ENCODE measurements at regions not wholly inside any gene's neighbourhood (a gene's known extent, or its start where the extent isn't known, plus 50 kb on each side); places are given as distances from the start of the nearest gene placed in this dataset.

- TF ChIP-seq ELK1 (IDR thresholded peaks at IDR 0.05; ENCODE audit: low read depth, low read length) (no peak), NR3C1 (IDR thresholded peaks at IDR 0.05) (no peak), RAD21 (conservative IDR thresholded peaks at IDR 0.05 in 1 of 2, IDR thresholded peaks at IDR 0.05 in 1 of 2) (no peak; a peak in 1 of 5 replicates), ZSCAN20 (CRISPR knock-in tag; IDR thresholded peaks at IDR 0.05) (no peak), TFCP2L1 (CRISPR knock-in tag; IDR thresholded peaks at IDR 0.05) (no peak)
Observed at GRCh38 chr14:25237845-25238244, 187.9 kb upstream of the STXBP6 start (continued).

- Histone ChIP-seq H3K9me3 (no peaks in the 10 kb centered on the region), H3K4me1 (no peaks in the 10 kb centered on the region), H3K27ac (no peak overlapping the region), H3K4me2 (no peak overlapping the region), H3K4me3 (no peak overlapping the region)
- TF ChIP-seq MAFK (IDR thresholded peaks at IDR 0.05; ENCODE audit: partially characterized antibody) (no peak), RFX5 (IDR thresholded peaks at IDR 0.05) (no peak), RCOR1 (IDR thresholded peaks at IDR 0.05; ENCODE audit: low read depth, low read length) (no peak), CBX8 (IDR thresholded peaks at IDR 0.05) (no peak), BHLHE40 (IDR thresholded peaks at IDR 0.05; ENCODE audit: low read depth, low read length) (no peak), HES2 (IDR thresholded peaks at IDR 0.05) (no peak), KDM5A (IDR thresholded peaks at IDR 0.05) (no peak)
- no peak for DNase-seq (ENCODE audit: low read depth in 1 of 2, low spot score in 1 of 2)
- no peak for ATAC-seq
- FAIRE-seq, result no peak
- ChIA-PET POLR2A (no interaction called here), CTCF (no interaction called here)
- WGBS (ENCODE audit: missing lambda C conversion rate), result under 1% methylated on average over 3 of the region's 3 CpGs
Observed at GRCh38 chr14:25233613-25234012, 183.7 kb upstream of the STXBP6 start.

- FAIRE-seq (no peak), ATAC-seq (no peak), DNase-seq (ENCODE audit: low read depth in 1 of 2, low spot score in 1 of 2) (no peak)
- ChIA-PET POLR2A (no interaction called here), CTCF (interaction anchor here (1.1 kb wide), 1 partner anchor 16 kb away, joined by 4 read pairs; no protein-coding TSS in a partner anchor)
- Histone ChIP-seq H3K4me1 (no peaks in the 10 kb centered on the region), H3K4me3 (no peak overlapping the region), H3K27ac (no peak overlapping the region), H3K9me3 (no peaks in the 10 kb centered on the region), H3K4me2 (no peak overlapping the region)
- 2% methylated on average over 4 of the region's 4 CpGs for WGBS (ENCODE audit: missing lambda C conversion rate)
- TF ChIP-seq RAD21 (conservative IDR thresholded peaks at IDR 0.05 in 1 of 2, IDR thresholded peaks at IDR 0.05 in 1 of 2) (no peak), HES2 (IDR thresholded peaks at IDR 0.05) (no peak), CHD4 (IDR thresholded peaks at IDR 0.05; ENCODE audit: borderline replicate concordance) (no peak), NPAS2 (CRISPR knock-in tag; IDR thresholded peaks at IDR 0.05; ENCODE audit: borderline replicate concordance) (no peak), PBX3 (IDR thresholded peaks at IDR 0.05) (no peak), CHD2 (IDR thresholded peaks at IDR 0.05; ENCODE audit: low read length, partially characterized antibody) (no peak), RARB (CRISPR knock-in tag; IDR thresholded peaks at IDR 0.05) (no peak), NFE2L2 (conservative IDR thresholded peaks at IDR 0.05; ENCODE audit: low read length) (no peak), EHF (CRISPR knock-in tag; IDR thresholded peaks at IDR 0.05) (no peak), BHLHE40 (IDR thresholded peaks at IDR 0.05; ENCODE audit: low read depth, low read length) (no peak), KDM5A (IDR thresholded peaks at IDR 0.05) (no peak), MAX (IDR thresholded peaks at IDR 0.05) (no peak), FOSB (CRISPR knock-in tag; IDR thresholded peaks at IDR 0.05) (no peak), PHF8 (IDR thresholded peaks at IDR 0.05; ENCODE audit: borderline replicate concordance, low read depth) (no peak), ZNF302 (CRISPR knock-in tag; IDR thresholded peaks at IDR 0.05) (no peak), CBX2 (IDR thresholded peaks at IDR 0.05; ENCODE audit: borderline replicate concordance, low read depth) (no peak), JUNB (IDR thresholded peaks at IDR 0.05) (no peak), HOXA7 (CRISPR knock-in tag; IDR thresholded peaks at IDR 0.05) (no peak), NR3C1 (IDR thresholded peaks at IDR 0.05) (no peak)
Observed at GRCh38 chr14:25231004-25231403, 181.1 kb upstream of the STXBP6 start.
